Naive B cell (primary cell): ENCODE measurements at regions not wholly inside any gene's neighbourhood (a gene's known extent, or its start where the extent isn't known, plus 50 kb on each side); places are given as distances from the start of the nearest gene placed in this dataset.
"Not testable (repeated sequence)": the region's sequence is repeated elsewhere in the genome, so short reads cannot be mapped to it uniquely, and the experiment has no call there.

Experiments
- ATAC-seq, 2 donors: fragments of 150-1000 bp; cut with Tn5 transposase; 2 replicates each; pipeline ENCODE4 v1.10.0; 2021; ENCODE audit warnings: low read depth in 2 of 2, mild to moderate bottlenecking in 2 of 2, moderate library complexity in 2 of 2
- DNase-seq: peaks from one replicate; pipeline ENCODE4 v3.0.0; 2022
- H3K27ac Mint-ChIP-seq, 6 donors: one replicate each; pipeline ENCODE4 v1.8.0; 2020 to 2022; ENCODE audit warnings: mild to moderate bottlenecking in 6 of 6, mixed read lengths in 6 of 6, moderate library complexity in 5 of 6, inconsistent platforms in 2 of 6
- H3K27me3 Mint-ChIP-seq, 3 donors: one replicate each; pipeline ENCODE4 v1.8.0; 2021 to 2022; ENCODE audit warnings: mixed read lengths in 3 of 3, mild to moderate bottlenecking in 1 of 3
- H3K36me3 Mint-ChIP-seq, 2 donors: one replicate each; pipeline ENCODE4 v1.8.0; 2020 to 2022; ENCODE audit warnings: mixed read lengths in 2 of 2, inconsistent platforms in 1 of 2, mild to moderate bottlenecking in 1 of 2
- H3K4me1 Mint-ChIP-seq, 3 donors: one replicate each; pipeline ENCODE4 v1.8.0; 2020 to 2022; ENCODE audit warnings: mixed read lengths in 3 of 3, inconsistent platforms in 1 of 3, mild to moderate bottlenecking in 1 of 3, moderate library complexity in 1 of 3
- H3K4me3 Mint-ChIP-seq, 8 donors: one replicate each; pipeline ENCODE4 v1.8.0; 2020 to 2022; ENCODE audit warnings: mild to moderate bottlenecking in 8 of 8, mixed read lengths in 8 of 8, moderate library complexity in 8 of 8, inconsistent platforms in 2 of 8
- H3K9me3 Mint-ChIP-seq, 7 donors: one replicate each; pipeline ENCODE4 v1.8.0; 2020 to 2022; ENCODE audit warnings: mixed read lengths in 7 of 7, mild to moderate bottlenecking in 5 of 7, inconsistent platforms in 2 of 7, moderate library complexity in 1 of 7

GRCh38 chr5:169531631-169532030, 51.9 kb upstream of the SPDL1 start:
- Mint-ChIP-seq H3K9me3 (peaks cover 5 to 30% (median 9%) of the 10 kb centered on the region in 7 donors), H3K4me3 (no peak overlapping the region), H3K36me3 (peaks cover 0 to 10% of the 10 kb centered on the region in 2 donors), H3K27ac (peak overlapping the region in 1 of 6 donors; percentile 4), H3K4me1 (no peaks in the 10 kb centered on the region), H3K27me3 (peaks cover 19 to 46% (median 41%) of the 10 kb centered on the region in 3 donors)
- no peak for DNase-seq
- no peak for ATAC-seq

DNA sequence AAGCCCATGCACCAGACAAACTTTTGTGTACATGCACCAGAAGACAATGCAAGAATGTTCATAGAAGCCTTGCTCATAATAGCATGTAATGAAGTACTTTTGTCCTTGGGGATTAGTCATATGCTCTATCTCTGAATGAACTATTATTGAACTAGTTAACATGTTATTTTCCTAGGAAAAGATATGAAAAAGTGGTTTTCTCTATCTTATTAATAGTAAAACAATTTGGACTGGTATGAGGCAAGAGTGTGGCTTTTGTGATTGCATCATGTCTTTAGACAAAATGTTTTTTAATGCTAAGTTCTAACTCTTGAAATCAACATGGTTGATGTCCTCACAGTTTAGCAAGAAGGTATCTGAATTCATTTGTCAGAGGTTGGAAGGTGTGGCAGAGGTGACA, 55.7 kb upstream of the SPDL1 start:
- peaks cover 29 to 50% (median 49%) of the 10 kb centered on the region in 3 donors for H3K27me3 Mint-ChIP-seq
- ATAC-seq = no peak
- DNase-seq = no peak
- H3K36me3 Mint-ChIP-seq = no peaks in the 10 kb centered on the region
- H3K27ac Mint-ChIP-seq = no peak overlapping the region
- no peaks in the 10 kb centered on the region for H3K4me1 Mint-ChIP-seq
- H3K4me3 Mint-ChIP-seq = no peak overlapping the region
- H3K9me3 Mint-ChIP-seq = peaks cover 5 to 22% (median 9%) of the 10 kb centered on the region in 7 donors

DNA sequence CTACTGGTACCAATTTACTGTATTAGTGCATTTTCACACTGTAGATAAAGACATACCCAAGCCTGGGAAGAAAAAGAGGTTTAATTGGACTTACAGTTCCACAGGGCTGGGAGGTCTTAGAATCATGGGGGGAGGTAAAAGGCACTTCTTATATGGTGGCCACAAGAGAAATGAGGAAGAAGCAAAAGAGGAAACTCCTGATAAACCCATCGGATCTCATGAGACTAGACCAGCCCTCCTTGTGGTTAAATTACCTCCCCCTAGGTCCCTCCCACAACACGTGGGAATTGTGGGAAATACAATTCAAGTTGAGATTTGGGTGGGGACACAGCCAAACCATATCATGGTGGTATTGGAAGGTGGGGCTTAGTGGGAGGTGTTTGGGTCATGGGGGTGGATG, 56.5 kb upstream of the SPDL1 start:
- no peak overlapping the region for H3K27ac Mint-ChIP-seq
- peaks cover 26 to 53% (median 49%) of the 10 kb centered on the region in 3 donors for H3K27me3 Mint-ChIP-seq
- peaks cover 5 to 18% (median 9%) of the 10 kb centered on the region in 7 donors for H3K9me3 Mint-ChIP-seq
- no peaks in the 10 kb centered on the region for H3K4me1 Mint-ChIP-seq
- ATAC-seq (no peak), DNase-seq (no peak)
- no peak overlapping the region for H3K4me3 Mint-ChIP-seq
- H3K36me3 Mint-ChIP-seq = no peaks in the 10 kb centered on the region

- Mint-ChIP-seq H3K27me3 (peaks cover 15 to 27% (median 26%) of the 10 kb centered on the region in 3 donors), H3K4me3 (no peak overlapping the region), H3K9me3 (peaks cover 5 to 26% (median 20%) of the 10 kb centered on the region in 7 donors), H3K36me3 (no peaks in the 10 kb centered on the region), H3K27ac (no peak overlapping the region), H3K4me1 (no peaks in the 10 kb centered on the region)
- DNase-seq = no peak
- no peak for ATAC-seq
Measured at GRCh38 chr5:169522851-169523250, 60.7 kb upstream of the SPDL1 start.

DNA sequence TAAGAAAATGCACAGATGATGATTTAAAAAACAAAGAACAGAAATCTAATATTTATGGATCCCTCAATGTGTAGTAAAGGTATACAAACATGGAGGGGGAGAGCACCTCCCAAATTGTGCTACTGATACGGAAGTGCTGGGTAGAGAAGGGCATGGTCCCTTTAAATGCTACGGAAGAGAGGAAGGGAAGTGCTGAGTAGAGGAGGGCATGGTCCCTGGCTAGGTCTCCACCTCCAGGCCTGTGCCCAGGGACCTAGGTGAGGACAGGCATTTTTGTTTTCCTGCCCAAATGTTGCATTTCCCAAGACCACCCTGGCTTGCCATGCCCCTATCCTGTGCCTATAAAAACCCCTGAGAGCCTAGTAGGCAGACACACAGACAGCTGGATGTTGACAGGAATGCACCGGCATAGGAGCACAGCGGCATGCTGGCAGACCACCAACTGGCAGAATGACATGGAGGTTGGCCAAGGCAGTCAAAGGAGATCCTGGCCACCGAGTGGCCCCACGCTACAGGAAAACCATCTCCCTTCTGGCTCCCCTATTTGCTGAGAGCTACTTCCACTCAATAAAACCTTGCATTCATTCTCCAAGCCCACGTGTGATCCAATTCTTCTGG, 62.1 kb upstream of the SPDL1 start:
- ATAC-seq (no peak), DNase-seq (no peak)
- Mint-ChIP-seq H3K4me1 (no peaks in the 10 kb centered on the region), H3K27ac (no peak overlapping the region), H3K9me3 (peaks cover 4 to 26% (median 13%) of the 10 kb centered on the region in 7 donors), H3K27me3 (peaks cover 19 to 32% (median 27%) of the 10 kb centered on the region in 3 donors), H3K4me3 (no peak overlapping the region), H3K36me3 (no peaks in the 10 kb centered on the region)

DNA sequence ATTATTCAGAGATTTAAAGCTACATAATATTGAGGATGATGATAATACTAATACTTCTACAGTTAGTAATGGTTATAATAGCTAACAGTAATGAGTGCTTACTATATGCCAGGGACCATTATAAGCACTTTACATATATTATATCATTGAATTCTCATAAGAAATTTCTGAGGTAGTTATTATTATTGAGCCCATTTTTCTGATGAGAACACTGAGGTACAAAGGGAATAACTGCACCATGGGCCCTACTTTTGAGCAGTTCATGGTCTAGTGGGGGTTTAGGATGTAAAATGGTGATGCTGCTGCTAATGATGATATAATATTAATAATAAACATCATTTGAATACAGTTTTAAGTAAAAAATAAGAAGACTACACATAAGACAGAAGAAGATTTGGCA, 64.2 kb upstream of the SPDL1 start:
- ATAC-seq = no peak
- no peak overlapping the region for H3K27ac Mint-ChIP-seq
- H3K27me3 Mint-ChIP-seq = peaks cover 17 to 34% (median 21%) of the 10 kb centered on the region in 3 donors
- no peaks in the 10 kb centered on the region for H3K4me1 Mint-ChIP-seq
- no peak for DNase-seq
- H3K36me3 Mint-ChIP-seq = no peaks in the 10 kb centered on the region
- no peak overlapping the region for H3K4me3 Mint-ChIP-seq
- H3K9me3 Mint-ChIP-seq = peaks cover 6 to 26% (median 13%) of the 10 kb centered on the region in 7 donors

DNA sequence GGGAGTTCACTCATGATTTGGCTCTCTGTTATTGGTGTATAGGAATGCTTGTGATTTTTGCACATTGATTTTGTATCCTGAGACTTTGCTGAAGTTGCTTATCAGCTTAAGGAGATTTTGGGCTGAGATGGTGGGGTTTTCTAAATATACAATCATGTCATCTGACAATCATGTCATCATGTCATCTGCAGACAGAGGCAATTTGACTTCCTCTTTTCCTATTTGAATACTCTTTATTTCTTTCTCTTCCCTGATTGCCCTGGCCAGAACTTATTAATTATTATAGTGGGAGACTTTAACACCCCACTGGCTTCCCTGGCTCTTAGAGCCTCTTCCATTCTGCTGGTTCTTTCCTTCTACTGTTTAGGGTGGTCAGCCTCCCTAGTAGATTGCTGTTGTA, 64.8 kb upstream of the SPDL1 start:
- H3K4me1 Mint-ChIP-seq, H3K36me3 Mint-ChIP-seq, H3K27ac Mint-ChIP-seq, DNase-seq, ATAC-seq, H3K4me3 Mint-ChIP-seq: not testable (repeated sequence)
- peaks cover 6 to 26% (median 13%) of the 10 kb centered on the region in 7 donors for H3K9me3 Mint-ChIP-seq
- peaks cover 17 to 33% (median 19%) of the 10 kb centered on the region in 3 donors for H3K27me3 Mint-ChIP-seq

GRCh38 chr5:169512385-169512784, 71.2 kb upstream of the SPDL1 start:
- no peak overlapping the region for H3K27ac Mint-ChIP-seq
- H3K9me3 Mint-ChIP-seq = peaks cover 0 to 9% (median 5%) of the 10 kb centered on the region in 7 donors
- no peak for ATAC-seq

DNA sequence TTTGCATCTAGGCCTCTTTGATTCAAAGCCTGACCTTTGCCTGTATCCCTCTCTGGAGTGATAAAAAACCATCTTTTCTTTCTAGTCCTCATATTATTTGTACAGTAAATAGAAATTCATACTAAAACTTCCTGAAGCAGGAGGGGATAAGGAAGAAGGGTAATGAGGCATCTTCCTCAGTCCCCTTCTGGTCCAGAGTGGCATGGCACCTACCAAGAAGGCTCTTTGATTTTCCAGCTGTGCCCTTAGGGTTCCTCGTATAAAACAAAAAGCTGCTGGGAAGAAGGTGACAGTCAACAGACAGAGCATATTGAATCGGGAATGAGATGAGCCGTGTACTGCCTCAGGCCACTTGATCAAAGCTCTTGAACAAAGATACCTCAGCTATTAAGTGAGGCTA, 71.9 kb upstream of the SPDL1 start:
- Mint-ChIP-seq H3K9me3 (peaks cover 0 to 7% (median 4%) of the 10 kb centered on the region in 7 donors), H3K36me3 (no peaks in the 10 kb centered on the region), H3K4me1 (no peaks in the 10 kb centered on the region), H3K27ac (no peak overlapping the region), H3K4me3 (no peak overlapping the region), H3K27me3 (peaks cover under 1 to 9% (median 7%) of the 10 kb centered on the region in 3 donors)
- DNase-seq (no peak), ATAC-seq (no peak)

More at GRCh38 chr5:169512385-169512784, 71.2 kb upstream of the SPDL1 start:
- Mint-ChIP-seq H3K4me1 (no peaks in the 10 kb centered on the region), H3K36me3 (no peaks in the 10 kb centered on the region), H3K27me3 (peaks cover 0 to 9% (median 9%) of the 10 kb centered on the region in 3 donors), H3K4me3 (no peak overlapping the region)
- no peak for DNase-seq

- no peak for ATAC-seq
- H3K36me3 Mint-ChIP-seq = no peaks in the 10 kb centered on the region
- no peak overlapping the region for H3K27ac Mint-ChIP-seq
- H3K9me3 Mint-ChIP-seq = peaks cover 0 to 4% (median 0%) of the 10 kb centered on the region in 7 donors
- DNase-seq = no peak
- no peaks in the 10 kb centered on the region for H3K4me1 Mint-ChIP-seq
- no peak overlapping the region for H3K4me3 Mint-ChIP-seq
- peaks cover 12 to 17% (median 17%) of the 10 kb centered on the region in 3 donors for H3K27me3 Mint-ChIP-seq
Measured at GRCh38 chr5:169507051-169507450, 76.5 kb upstream of the SPDL1 start.

- peaks cover 12 to 17% (median 17%) of the 10 kb centered on the region in 3 donors for H3K27me3 Mint-ChIP-seq
- no peak overlapping the region for H3K27ac Mint-ChIP-seq
- H3K9me3 Mint-ChIP-seq = peaks cover 0 to 3% (median 0%) of the 10 kb centered on the region in 7 donors
- H3K36me3 Mint-ChIP-seq = no peaks in the 10 kb centered on the region
- DNase-seq (no peak), ATAC-seq (no peak)
- no peak overlapping the region for H3K4me3 Mint-ChIP-seq
- no peaks in the 10 kb centered on the region for H3K4me1 Mint-ChIP-seq
Measured at GRCh38 chr5:169503886-169504285, 79.7 kb upstream of the SPDL1 start.

DNA sequence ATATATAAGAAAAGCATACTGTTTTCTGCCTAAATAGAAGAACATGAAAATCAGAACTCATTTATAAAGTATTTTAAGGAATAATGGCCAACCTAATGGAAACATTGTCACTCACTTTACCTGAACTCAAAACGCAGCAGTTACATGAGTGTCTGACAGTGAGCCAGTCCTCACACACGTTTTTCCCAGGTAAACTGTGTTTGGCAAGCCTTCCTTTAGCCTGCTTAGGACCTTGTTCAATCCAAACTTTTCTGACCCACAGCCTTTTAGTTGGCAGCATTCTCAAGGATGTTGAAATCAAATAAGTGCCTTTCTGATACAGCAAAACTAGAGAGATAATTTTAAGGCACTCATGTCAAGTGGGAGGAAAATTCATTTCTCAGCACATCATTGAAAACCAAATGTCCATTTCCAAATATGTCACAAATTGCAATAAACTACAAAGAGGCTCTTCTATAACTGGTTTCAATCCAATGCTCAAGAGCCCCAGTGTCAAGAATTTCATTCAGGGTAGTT, 83.5 kb upstream of the SPDL1 start:
- Mint-ChIP-seq H3K27ac (no peak overlapping the region), H3K4me1 (no peaks in the 10 kb centered on the region), H3K27me3 (peaks cover 10 to 17% (median 11%) of the 10 kb centered on the region in 3 donors)

DNA sequence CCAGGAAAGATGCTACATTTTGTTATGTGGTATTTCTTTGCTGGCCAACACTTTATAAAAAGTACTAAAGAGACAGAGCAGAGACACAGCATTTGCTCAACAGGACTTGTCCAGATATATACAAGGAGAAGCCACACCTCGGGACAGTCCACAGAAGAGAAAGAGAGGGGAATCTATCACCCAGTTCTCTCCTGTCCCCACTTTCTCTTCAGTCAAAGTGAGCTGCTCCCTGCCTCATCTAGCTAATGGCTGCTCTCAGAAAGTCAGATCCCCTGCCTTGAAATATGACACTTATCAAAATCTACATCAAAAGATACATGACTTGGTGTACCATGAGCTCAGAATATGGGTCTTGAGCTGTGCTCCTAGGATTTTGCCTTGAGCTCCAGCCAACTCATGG, 86.7 kb upstream of the SPDL1 start:
- no peak overlapping the region for H3K27ac Mint-ChIP-seq
- H3K36me3 Mint-ChIP-seq = no peaks in the 10 kb centered on the region
- ATAC-seq (no peak), DNase-seq (no peak)
- peaks cover 0 to 10% (median 5%) of the 10 kb centered on the region in 3 donors for H3K27me3 Mint-ChIP-seq
- no peaks in the 10 kb centered on the region for H3K4me1 Mint-ChIP-seq
- H3K9me3 Mint-ChIP-seq = peaks cover 0 to 7% (median 2%) of the 10 kb centered on the region in 7 donors
- H3K4me3 Mint-ChIP-seq = no peak overlapping the region

More for the DNA sequence above, 83.5 kb upstream of the SPDL1 start:
- no peak for DNase-seq
- H3K36me3 Mint-ChIP-seq = no peaks in the 10 kb centered on the region
- no peaks in the 10 kb centered on the region for H3K9me3 Mint-ChIP-seq
- no peak for ATAC-seq
- no peak overlapping the region for H3K4me3 Mint-ChIP-seq

DNA sequence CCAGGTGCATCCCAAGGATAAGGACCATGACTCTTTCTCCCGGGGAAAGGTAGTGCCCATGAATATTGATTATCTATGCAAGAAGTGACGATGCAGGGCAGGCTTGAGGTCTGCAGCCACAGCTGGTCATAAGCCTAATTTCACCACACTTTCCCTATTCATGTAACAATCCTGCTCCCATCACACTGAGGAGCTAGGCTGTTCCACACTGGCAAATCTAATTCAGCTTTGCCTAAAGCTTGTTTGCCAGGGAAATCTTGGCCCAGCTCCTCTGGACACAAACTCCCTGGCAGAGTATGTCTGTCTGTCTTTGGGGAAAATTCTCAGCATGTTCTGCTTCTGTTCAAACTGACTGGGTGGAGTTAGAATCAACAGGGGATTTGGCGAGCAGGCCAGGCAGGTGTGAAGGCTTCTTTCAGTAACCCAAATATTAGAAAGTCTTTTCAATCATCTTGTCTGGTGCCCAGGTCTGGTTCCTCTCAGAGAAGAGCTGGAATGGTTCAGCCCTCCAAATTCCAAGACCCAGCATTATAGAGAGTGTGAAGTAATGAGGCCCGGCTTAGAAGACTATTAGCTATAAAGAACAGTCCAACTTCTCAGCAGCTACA, 88.5 kb upstream of the SPDL1 start:
- no peak for DNase-seq
- Mint-ChIP-seq H3K27ac (no peak overlapping the region), H3K27me3 (peaks cover 0 to 10% (median 5%) of the 10 kb centered on the region in 3 donors), H3K9me3 (peaks cover 0 to 14% (median 3%) of the 10 kb centered on the region in 7 donors), H3K36me3 (no peaks in the 10 kb centered on the region), H3K4me3 (no peak overlapping the region), H3K4me1 (no peaks in the 10 kb centered on the region)
- no peak for ATAC-seq
